Peyer's patch (tissue), 4 donors: ENCODE measurements at regions not wholly inside any gene's neighbourhood (a gene's known extent, or its start where the extent isn't known, plus 50 kb on each side); places are given as distances from the start of the nearest gene placed in this dataset.

Experiments used
- DNase-seq, 3 donors: peaks; one replicate each; pipeline ENCODE4 v3.0.0-alpha.2; 2017 to 2019
- H3K27ac ChIP-seq, 4 donors: fragments of 200-600 bp; sonication (generic); one replicate each; pipeline ENCODE4 v1.5.1; 2016 to 2019
- H3K27me3 ChIP-seq, 2 donors: fragments of 200-600 bp; sonication (generic); one replicate each; pipeline ENCODE4 v1.5.1; 2019
- H3K36me3 ChIP-seq, 3 donors: fragments of 200-600 bp; sonication (generic); one replicate each; pipeline ENCODE4 v1.5.1; 2016 to 2019
- H3K4me1 ChIP-seq, 4 donors: fragments of 200-600 bp; sonication (generic); one replicate each; pipeline ENCODE4 v1.5.1; 2016 to 2019
- H3K4me3 ChIP-seq, 4 donors: fragments of 200-600 bp; sonication (generic); 1 replicate in 3 of 4; 2 replicates in 1 of 4; pipeline ENCODE4 v1.5.1; 2016 to 2019; ENCODE audit warnings: mild to moderate bottlenecking in 1 of 4
- H3K9me3 ChIP-seq, 4 donors: fragments of 200-600 bp; sonication (generic); one replicate each; pipeline ENCODE4 v1.5.1; 2016 to 2019; ENCODE audit warnings: mild to moderate bottlenecking in 1 of 4
- CTCF ChIP-seq, 6 experiments: fragments of 450-650 bp in 4 of 6; fragments of 200-600 bp in 2 of 6; sonication (generic) in 1 of 6; IDR thresholded peaks; one replicate each; pipeline ENCODE4 v1.5.1; 2017 to 2019; ENCODE audit warnings: antibody characterized with exemption in 6 of 6, mild to moderate bottlenecking in 3 of 6, moderate library complexity in 1 of 6
- POLR2A ChIP-seq, 2 donors: fragments of 450-650 bp; IDR thresholded peaks; one replicate each; pipeline ENCODE4 v1.5.1; 2017; ENCODE audit warnings: antibody characterized with exemption in 2 of 2, mild to moderate bottlenecking in 2 of 2, moderate library complexity in 2 of 2

- no peak overlapping the region for H3K27ac ChIP-seq
- H3K4me3 ChIP-seq = no peak overlapping the region
- no peak for DNase-seq
- no peak for TF ChIP-seq CTCF (IDR thresholded peaks at IDR 0.05)
- no peak for TF ChIP-seq POLR2A (IDR thresholded peaks at IDR 0.05)
- H3K36me3 ChIP-seq = no peaks in the 10 kb centered on the region
- no peaks in the 10 kb centered on the region for H3K4me1 ChIP-seq
- no peaks in the 10 kb centered on the region for H3K27me3 ChIP-seq
- no peaks in the 10 kb centered on the region for H3K9me3 ChIP-seq
These were observed 259.2 kb downstream of the CDH10 start for GRCh38 chr5:24385617-24386016.

DNA sequence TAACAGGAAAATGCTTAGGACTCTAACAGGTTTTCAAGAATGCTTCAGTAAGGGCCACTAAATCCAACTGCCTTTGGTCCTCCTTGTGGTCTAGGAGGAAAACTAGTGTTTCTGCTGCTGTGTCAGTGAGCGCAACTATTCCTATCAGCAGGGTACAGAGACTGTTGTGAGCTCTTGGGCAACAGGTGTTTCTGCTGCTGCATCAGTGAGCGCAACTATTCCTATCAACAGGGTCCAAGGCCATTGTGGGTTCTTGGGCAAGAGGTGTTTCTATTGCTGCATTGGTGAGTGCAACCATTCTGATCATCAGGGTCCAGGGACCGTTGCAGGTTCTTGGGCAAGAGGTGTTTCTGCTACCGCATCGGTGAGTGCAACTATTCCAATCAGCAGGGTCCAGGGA lies 256.3 kb downstream of the CDH10 start:
- no peaks in the 10 kb centered on the region for H3K36me3 ChIP-seq
- no peak overlapping the region for H3K27ac ChIP-seq
- H3K4me3 ChIP-seq = no peak overlapping the region
- no peaks in the 10 kb centered on the region for H3K27me3 ChIP-seq
- no peaks in the 10 kb centered on the region for H3K9me3 ChIP-seq
- DNase-seq = no peak
- no peaks in the 10 kb centered on the region for H3K4me1 ChIP-seq
- no peak for TF ChIP-seq POLR2A (IDR thresholded peaks at IDR 0.05)

DNA sequence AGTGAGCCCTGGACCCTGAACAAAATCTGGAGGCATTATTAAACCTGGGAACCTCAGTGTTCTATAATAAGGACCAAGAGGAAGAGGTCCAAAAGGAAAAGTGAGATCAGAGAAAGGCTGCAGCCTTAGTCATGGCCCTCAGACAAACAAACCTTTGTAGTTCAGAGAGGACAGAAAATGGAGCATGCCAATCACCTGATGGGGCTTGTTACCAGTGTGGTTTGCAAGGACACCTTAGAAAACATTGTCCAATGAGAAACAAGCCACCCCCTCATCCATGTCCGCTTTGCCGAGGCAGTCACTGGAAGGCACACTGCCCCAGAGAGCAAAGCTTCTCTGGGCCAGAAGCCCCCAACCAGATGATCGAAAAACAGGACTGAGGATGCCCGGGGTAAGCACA lies 254.8 kb downstream of the CDH10 start:
- H3K4me3 ChIP-seq = no peak overlapping the region

GRCh38 chr5:24391816-24392215 lies 253.0 kb downstream of the CDH10 start:
- TF ChIP-seq CTCF (IDR thresholded peaks at IDR 0.05) (no peak), POLR2A (IDR thresholded peaks at IDR 0.05) (no peak)
- Histone ChIP-seq H3K36me3 (no peaks in the 10 kb centered on the region), H3K27ac (no peak overlapping the region), H3K9me3 (no peaks in the 10 kb centered on the region), H3K27me3 (no peaks in the 10 kb centered on the region), H3K4me3 (no peak overlapping the region), H3K4me1 (no peaks in the 10 kb centered on the region)
- no peak for DNase-seq

More for the DNA sequence above, 254.8 kb downstream of the CDH10 start:
- TF ChIP-seq CTCF (IDR thresholded peaks at IDR 0.05) (no peak), POLR2A (IDR thresholded peaks at IDR 0.05) (no peak)
- Histone ChIP-seq H3K4me1 (no peaks in the 10 kb centered on the region), H3K36me3 (no peaks in the 10 kb centered on the region), H3K27ac (no peak overlapping the region), H3K27me3 (no peaks in the 10 kb centered on the region), H3K9me3 (no peaks in the 10 kb centered on the region)
- no peak for DNase-seq

DNA sequence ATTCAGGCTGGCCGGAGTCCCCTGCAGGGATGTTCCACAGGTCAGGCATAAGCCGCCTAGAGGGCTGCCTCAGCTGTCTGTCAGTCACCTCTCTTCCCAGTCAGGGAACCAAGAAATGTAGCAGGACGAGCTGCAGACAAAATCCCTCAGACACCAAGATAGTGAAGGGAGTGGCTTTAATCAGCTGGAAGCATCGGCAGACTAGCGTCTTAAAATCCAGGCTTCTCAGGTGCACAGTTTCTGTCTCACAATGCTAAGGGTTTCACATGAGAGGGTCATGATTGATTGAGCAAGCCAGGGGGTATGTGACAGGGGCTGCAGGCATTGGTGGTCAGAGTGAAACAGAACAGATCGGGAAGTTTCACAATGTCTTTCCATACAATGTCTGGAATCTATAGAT lies 247.2 kb downstream of the CDH10 start:
- DNase-seq = no peak
- no peak for TF ChIP-seq CTCF (IDR thresholded peaks at IDR 0.05)
- TF ChIP-seq POLR2A (IDR thresholded peaks at IDR 0.05) = no peak
- no peak overlapping the region for H3K4me3 ChIP-seq

DNA sequence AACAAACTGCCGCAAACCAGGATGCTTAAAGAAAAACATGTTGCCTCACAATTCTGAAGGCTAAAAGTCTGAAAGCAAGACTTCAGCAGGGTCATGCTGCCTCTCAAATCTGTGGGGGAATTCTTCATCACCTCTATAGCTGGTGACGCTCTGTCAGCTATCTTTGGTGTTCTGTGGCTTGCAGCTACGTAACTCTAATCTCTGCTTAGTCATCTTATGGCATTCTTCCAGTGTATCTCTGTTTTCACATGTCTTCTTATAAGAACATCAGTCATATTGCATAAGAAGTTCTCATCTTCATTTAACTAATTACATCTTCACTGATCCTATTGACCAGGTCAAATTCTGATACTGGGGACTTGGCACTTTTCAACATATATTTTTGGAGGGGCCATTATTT lies 243.0 kb downstream of the CDH10 start:
- no peak for DNase-seq
- no peak overlapping the region for H3K27ac ChIP-seq
- H3K36me3 ChIP-seq = no peaks in the 10 kb centered on the region
- H3K4me1 ChIP-seq = no peaks in the 10 kb centered on the region
- TF ChIP-seq CTCF (IDR thresholded peaks at IDR 0.05) (no peak), POLR2A (IDR thresholded peaks at IDR 0.05) (no peak)
- H3K9me3 ChIP-seq = no peaks in the 10 kb centered on the region
- H3K4me3 ChIP-seq = no peak overlapping the region
- H3K27me3 ChIP-seq = no peaks in the 10 kb centered on the region

More for the DNA sequence above, 247.2 kb downstream of the CDH10 start:
- no peaks in the 10 kb centered on the region for H3K27me3 ChIP-seq
- H3K36me3 ChIP-seq = no peaks in the 10 kb centered on the region
- no peaks in the 10 kb centered on the region for H3K9me3 ChIP-seq
- H3K4me1 ChIP-seq = no peaks in the 10 kb centered on the region
- H3K27ac ChIP-seq = no peak overlapping the region
